ENCODE measurements at regions not wholly inside any gene's neighbourhood (a gene's known extent, or its start where the extent isn't known, plus 50 kb on each side); places are given as distances from the start of the nearest gene placed in this dataset.

DNA sequence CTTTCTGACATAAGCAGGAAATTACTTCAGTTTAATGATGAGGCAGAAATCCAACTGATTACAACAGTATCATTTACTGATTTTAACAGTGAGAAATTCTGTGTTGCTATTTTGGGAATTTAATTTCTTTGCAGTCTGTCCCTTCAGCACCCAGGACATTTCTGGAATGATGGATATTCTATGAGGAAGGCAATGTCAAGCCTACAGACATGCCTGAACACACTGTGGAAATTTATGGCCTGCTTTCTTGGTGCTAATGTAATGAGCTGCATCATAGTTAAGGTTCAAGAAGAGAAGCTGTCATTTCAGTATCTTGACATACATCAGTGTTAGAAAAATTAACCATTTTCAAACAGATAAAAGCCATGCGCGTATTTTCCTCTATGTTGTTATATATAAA, 87.7 kb downstream of the SLITRK1 start:
- Histone ChIP-seq H3K4me1 (ENCODE audit: insufficient read depth) (no peaks in the 10 kb centered on the region), H2AFZ (no peak overlapping the region), H3K36me3 (replicated peaks; ENCODE audit: insufficient read depth, low read depth) (no peaks in the 10 kb centered on the region), H3K9me3 (ENCODE audit: low read depth) (no peaks in the 10 kb centered on the region), H3K9me2 (replicated peaks; ENCODE audit: insufficient read depth) (no peaks in the 10 kb centered on the region), H3K27me3 (no peaks in the 10 kb centered on the region), H3K4me3 (no peak overlapping the region), H3K4me2 (no peak overlapping the region), H3K79me2 (no peaks in the 10 kb centered on the region), H3K27ac (no peak overlapping the region), H4K20me1 (ENCODE audit: insufficient read depth, poor library complexity, severe bottlenecking) (no peaks in the 10 kb centered on the region)
- WGBS (ENCODE audit: low lambda C conversion rate, missing lambda C conversion rate) = 96% methylated on average over 2 of the region's 2 CpGs
- TF ChIP-seq, protein P1, sequence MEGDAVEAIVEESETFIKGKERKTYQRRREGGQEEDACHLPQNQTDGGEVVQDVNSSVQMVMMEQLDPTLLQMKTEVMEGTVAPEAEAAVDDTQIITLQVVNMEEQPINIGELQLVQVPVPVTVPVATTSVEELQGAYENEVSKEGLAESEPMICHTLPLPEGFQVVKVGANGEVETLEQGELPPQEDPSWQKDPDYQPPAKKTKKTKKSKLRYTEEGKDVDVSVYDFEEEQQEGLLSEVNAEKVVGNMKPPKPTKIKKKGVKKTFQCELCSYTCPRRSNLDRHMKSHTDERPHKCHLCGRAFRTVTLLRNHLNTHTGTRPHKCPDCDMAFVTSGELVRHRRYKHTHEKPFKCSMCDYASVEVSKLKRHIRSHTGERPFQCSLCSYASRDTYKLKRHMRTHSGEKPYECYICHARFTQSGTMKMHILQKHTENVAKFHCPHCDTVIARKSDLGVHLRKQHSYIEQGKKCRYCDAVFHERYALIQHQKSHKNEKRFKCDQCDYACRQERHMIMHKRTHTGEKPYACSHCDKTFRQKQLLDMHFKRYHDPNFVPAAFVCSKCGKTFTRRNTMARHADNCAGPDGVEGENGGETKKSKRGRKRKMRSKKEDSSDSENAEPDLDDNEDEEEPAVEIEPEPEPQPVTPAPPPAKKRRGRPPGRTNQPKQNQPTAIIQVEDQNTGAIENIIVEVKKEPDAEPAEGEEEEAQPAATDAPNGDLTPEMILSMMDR (IDR thresholded peaks at IDR 0.05; ENCODE audit: poor library complexity) = no peak
- TF ChIP-seq EZH2 (IDR thresholded peaks at IDR 0.05; ENCODE audit: borderline replicate concordance) (no peak), EZH2phosphoT487 (IDR thresholded peaks at IDR 0.05; ENCODE audit: low read depth, severe bottlenecking, unreplicated experiment) (no peak)
- DNase-seq (ENCODE audit: low spot score) = no peak

DNA sequence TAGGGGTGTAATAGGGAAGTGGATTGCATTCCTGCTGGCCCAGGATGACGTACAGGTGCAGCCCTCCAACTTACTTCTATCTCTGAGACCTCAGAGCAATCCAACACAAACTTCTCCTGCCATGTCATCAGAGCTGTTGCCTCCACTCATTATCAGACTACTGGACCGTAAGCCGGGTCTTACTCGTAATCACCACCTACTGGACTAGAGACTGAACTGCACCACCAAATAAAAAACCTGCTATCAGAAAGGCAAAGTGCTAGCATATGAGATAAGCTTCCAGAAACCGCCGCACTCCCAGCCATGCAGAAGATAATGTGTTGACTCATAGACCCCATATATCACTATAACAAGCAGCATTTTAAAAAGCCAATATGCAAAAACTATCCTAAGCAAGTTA, 102.0 kb downstream of the SLITRK1 start:
- no peak overlapping the region for H3K4me2 ChIP-seq
- H3K79me2 ChIP-seq = no peaks in the 10 kb centered on the region
- no peaks in the 10 kb centered on the region for H3K9me2 ChIP-seq (replicated peaks; ENCODE audit: insufficient read depth)
- no peaks in the 10 kb centered on the region for H3K36me3 ChIP-seq (replicated peaks; ENCODE audit: insufficient read depth, low read depth)
- peak; percentile 43 for DNase-seq (ENCODE audit: low spot score)
- H3K27ac ChIP-seq = no peak overlapping the region
- no peak overlapping the region for H3K4me3 ChIP-seq
- WGBS (ENCODE audit: low lambda C conversion rate, missing lambda C conversion rate) = 25% methylated on average over 6 of the region's 6 CpGs
- no peaks in the 10 kb centered on the region for H4K20me1 ChIP-seq (ENCODE audit: insufficient read depth, poor library complexity, severe bottlenecking)
- no peaks in the 10 kb centered on the region for H3K27me3 ChIP-seq
- TF ChIP-seq, protein P1 (IDR thresholded peaks at IDR 0.05; ENCODE audit: poor library complexity) = peak; percentile 36
- TF ChIP-seq EZH2phosphoT487 (IDR thresholded peaks at IDR 0.05; ENCODE audit: low read depth, severe bottlenecking, unreplicated experiment) = no peak
- no peak overlapping the region for H2AFZ ChIP-seq
- H3K9me3 ChIP-seq (ENCODE audit: low read depth) = no peaks in the 10 kb centered on the region
- H3K4me1 ChIP-seq (ENCODE audit: insufficient read depth) = no peaks in the 10 kb centered on the region

DNA sequence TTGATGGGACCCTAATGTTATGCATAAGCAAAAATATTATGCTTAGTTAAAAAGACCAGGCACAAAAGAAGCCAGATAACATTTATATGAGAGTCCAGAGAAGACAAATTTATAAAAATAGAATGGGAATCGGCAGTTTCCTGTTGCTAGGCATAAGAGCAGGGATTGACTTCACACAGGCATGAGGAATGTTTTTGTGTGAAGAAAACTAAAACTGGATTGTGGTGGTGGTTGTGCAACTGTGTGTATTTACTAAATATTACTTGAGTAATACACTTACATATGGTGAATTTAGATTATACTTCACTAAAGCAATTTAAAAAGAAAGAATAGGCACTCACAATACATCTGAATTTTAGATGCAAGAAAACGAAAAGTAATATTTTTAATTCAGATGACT, 108.3 kb downstream of the SLITRK1 start:
- WGBS (ENCODE audit: low lambda C conversion rate, missing lambda C conversion rate) = 88% methylated on average over 2 of the region's 2 CpGs
- no peaks in the 10 kb centered on the region for H3K9me2 ChIP-seq (replicated peaks; ENCODE audit: insufficient read depth)

More for the DNA sequence above, 108.3 kb downstream of the SLITRK1 start:
- H3K4me1 ChIP-seq (ENCODE audit: insufficient read depth) = no peaks in the 10 kb centered on the region
- H3K4me2 ChIP-seq = no peak overlapping the region
- no peaks in the 10 kb centered on the region for H4K20me1 ChIP-seq (ENCODE audit: insufficient read depth, poor library complexity, severe bottlenecking)
- no peak overlapping the region for H2AFZ ChIP-seq
- DNase-seq (ENCODE audit: low spot score) = no peak
- no peaks in the 10 kb centered on the region for H3K79me2 ChIP-seq
- H3K27ac ChIP-seq = no peak overlapping the region
- H3K4me3 ChIP-seq = no peak overlapping the region
- no peaks in the 10 kb centered on the region for H3K36me3 ChIP-seq (replicated peaks; ENCODE audit: insufficient read depth, low read depth)
- TF ChIP-seq EZH2 (IDR thresholded peaks at IDR 0.05; ENCODE audit: borderline replicate concordance) (no peak), EZH2phosphoT487 (IDR thresholded peaks at IDR 0.05; ENCODE audit: low read depth, severe bottlenecking, unreplicated experiment) (no peak)
- TF ChIP-seq, protein P1 (IDR thresholded peaks at IDR 0.05; ENCODE audit: poor library complexity) = no peak
- no peaks in the 10 kb centered on the region for H3K27me3 ChIP-seq
- no peaks in the 10 kb centered on the region for H3K9me3 ChIP-seq (ENCODE audit: low read depth)

Data from hepatocyte (in vitro differentiated cells).